ENCODE measurements at regions not wholly inside any gene's neighbourhood (a gene's known extent, or its start where the extent isn't known, plus 50 kb on each side); places are given as distances from the start of the nearest gene placed in this dataset.

DNA sequence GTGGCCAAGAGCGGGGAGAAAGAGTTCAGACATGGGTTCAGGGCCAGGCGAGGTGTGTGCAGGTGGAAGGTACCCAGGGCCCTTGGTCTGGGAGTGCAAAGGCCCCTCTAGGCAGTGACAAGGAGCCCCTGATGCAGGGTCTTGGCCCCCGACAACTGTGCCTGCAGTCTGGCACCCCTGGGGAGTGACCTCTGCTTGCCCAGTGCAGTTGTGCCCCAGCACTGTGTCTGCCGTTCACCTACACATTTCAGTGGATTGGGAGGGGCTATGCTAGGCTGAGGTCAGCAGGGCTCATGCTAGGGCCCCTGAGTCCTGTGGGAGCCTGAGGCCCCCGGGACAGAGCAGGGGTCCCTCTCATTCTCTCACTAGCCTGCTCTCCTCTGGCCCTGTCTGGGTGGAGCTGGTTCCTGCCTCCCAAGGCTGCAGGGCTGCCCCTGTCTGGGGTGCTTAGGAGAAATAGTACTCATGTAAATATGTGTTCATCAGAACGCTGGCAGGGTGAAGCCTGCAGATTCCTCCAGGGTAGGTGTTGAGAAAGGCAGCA is 550.4 kb downstream of the TCERG1L start:
- peaks cover 0 to 14% of the 10 kb centered on the region in 2 donors for H3K4me1 ChIP-seq (replicated peaks in 1 of 2)
- no peak overlapping the region for H3K4me3 ChIP-seq
- in situ Hi-C loops (cut with MboI; ENCODE audit: low pct_unique_long_range_greater_than_20kb in 2 of 9, low sequenced_read_pairs in 9 of 9, unreplicated experiment in 9 of 9), result no loop called here
- WGBS, 10 experiments, result 17 to 100% (median 40%) methylated on average over 1 of the region's 6 CpGs; no CpG with 5 or more reads in 7 of the 10 experiments
- peak overlapping the region in 1 of 2 donors; percentile 76 for H3K27ac ChIP-seq
- peak in 2 of 8 experiments; percentile 23 to 27 for ATAC-seq (replicated peaks in 6 of 8)

GRCh38 chr10:130761788-130762301 is 549.7 kb downstream of the TCERG1L start:
- 0 to 81% (median 40%) methylated on average over 1 to 11 of the region's 13 CpGs; no CpG with 5 or more reads in 3 of the 10 experiments for WGBS, 10 experiments
- H3K4me1 ChIP-seq (replicated peaks in 1 of 2), result peaks cover 0 to 14% of the 10 kb centered on the region in 2 donors
- peak overlapping the region in 1 of 2 donors; percentile 76 for H3K27ac ChIP-seq
- H3K4me3 ChIP-seq, result no peak overlapping the region
- ATAC-seq (replicated peaks in 6 of 8), result peak in 4 of 8 experiments; percentile 18 to 95 (median 95)
- in situ Hi-C loops (cut with MboI; ENCODE audit: low pct_unique_long_range_greater_than_20kb in 2 of 9, low sequenced_read_pairs in 9 of 9, unreplicated experiment in 9 of 9), result no loop called here

GRCh38 chr10:130762491-130762890 is 549.0 kb downstream of the TCERG1L start:
- no peak overlapping the region for H3K4me3 ChIP-seq
- in situ Hi-C loops (cut with MboI; ENCODE audit: low pct_unique_long_range_greater_than_20kb in 2 of 9, low sequenced_read_pairs in 9 of 9, unreplicated experiment in 9 of 9), result no loop called here
- peak in 3 of 8 experiments; percentile 69 to 96 (median 71) for ATAC-seq (replicated peaks in 6 of 8)
- 13 to 45% (median 36%) methylated on average over 2 to 6 of the region's 6 CpGs; no CpG with 5 or more reads in 6 of the 10 experiments for WGBS, 10 experiments
- H3K27ac ChIP-seq, result no peak overlapping the region
- peaks cover 0 to 14% of the 10 kb centered on the region in 2 donors for H3K4me1 ChIP-seq (replicated peaks in 1 of 2)

- ATAC-seq (replicated peaks in 6 of 8), result peak in 1 of 8 experiments; percentile 52
- no peak overlapping the region for H3K4me3 ChIP-seq
- H3K4me1 ChIP-seq (replicated peaks in 1 of 2), result peaks cover 0 to 14% of the 10 kb centered on the region in 2 donors
- WGBS, 10 experiments, result 20 to 96% (median 70%) methylated on average over 1 to 6 of the region's 6 CpGs; no CpG with 5 or more reads in 3 of the 10 experiments
- H3K27ac ChIP-seq, result no peak overlapping the region
- in situ Hi-C loops (cut with MboI; ENCODE audit: low pct_unique_long_range_greater_than_20kb in 2 of 9, low sequenced_read_pairs in 9 of 9, unreplicated experiment in 9 of 9), result no loop called here
These were observed 548.5 kb downstream of the TCERG1L start for GRCh38 chr10:130763071-130763470.

- Histone ChIP-seq H3K4me3 (no peak overlapping the region), H3K27ac (no peak overlapping the region), H3K4me1 (replicated peaks in 1 of 2) (peaks cover 0 to 14% of the 10 kb centered on the region in 2 donors)
- WGBS, 10 experiments, result 0 to 95% (median 36%) methylated on average over 1 to 3 of the region's 4 CpGs; no CpG with 5 or more reads in 5 of the 10 experiments
- in situ Hi-C loops (cut with MboI; ENCODE audit: low pct_unique_long_range_greater_than_20kb in 2 of 9, low sequenced_read_pairs in 9 of 9, unreplicated experiment in 9 of 9), result no loop called here
- ATAC-seq (replicated peaks in 6 of 8), result no peak
These were observed 548.0 kb downstream of the TCERG1L start for GRCh38 chr10:130763491-130763890.

DNA sequence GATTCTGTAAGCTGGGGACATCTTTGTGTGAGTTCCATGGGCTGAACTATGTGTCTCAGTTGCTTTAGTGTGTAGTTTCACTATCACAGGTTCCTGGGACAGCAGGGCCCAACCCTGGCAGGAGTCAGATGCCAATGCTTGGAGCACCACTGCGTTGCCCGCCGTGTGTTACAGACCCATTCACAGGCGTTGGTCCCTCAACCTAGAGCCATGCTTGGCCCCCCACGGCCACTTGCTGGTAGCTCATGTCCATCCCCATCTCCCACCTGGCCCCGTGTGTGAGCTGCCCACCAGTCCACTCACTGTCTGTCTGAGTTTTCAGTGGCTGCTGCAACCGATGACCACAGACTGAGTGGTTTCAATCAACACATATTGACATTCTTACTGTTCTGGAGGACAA is 546.9 kb downstream of the TCERG1L start:
- H3K4me1 ChIP-seq (replicated peaks in 1 of 2), result peaks cover 0 to 14% of the 10 kb centered on the region in 2 donors
- no peak overlapping the region for H3K4me3 ChIP-seq
- no peak for ATAC-seq (replicated peaks in 6 of 8)
- WGBS, 10 experiments, result 10 to 88% (median 80%) methylated on average over 1 to 3 of the region's 7 CpGs; no CpG with 5 or more reads in 7 of the 10 experiments
- H3K27ac ChIP-seq, result no peak overlapping the region
- in situ Hi-C loops (cut with MboI; ENCODE audit: low pct_unique_long_range_greater_than_20kb in 2 of 9, low sequenced_read_pairs in 9 of 9, unreplicated experiment in 9 of 9), result no loop called here

GRCh38 chr10:130766071-130766470 is 545.5 kb downstream of the TCERG1L start:
- 0 to 29% (median 20%) methylated on average over 1 of the region's 4 CpGs; no CpG with 5 or more reads in 5 of the 10 experiments for WGBS, 10 experiments
- ATAC-seq (replicated peaks in 6 of 8), result no peak

GRCh38 chr10:130767116-130767730 is 544.3 kb downstream of the TCERG1L start:
- in situ Hi-C loops (cut with MboI; ENCODE audit: low pct_unique_long_range_greater_than_20kb in 2 of 9, low sequenced_read_pairs in 9 of 9, unreplicated experiment in 9 of 9), result no loop called here
- Histone ChIP-seq H3K27ac (no peak overlapping the region), H3K4me3 (no peak overlapping the region), H3K4me1 (replicated peaks in 1 of 2) (peaks cover 0 to 11% of the 10 kb centered on the region in 2 donors)
- no peak for ATAC-seq (replicated peaks in 6 of 8)
- WGBS, 10 experiments, result 17 to 85% (median 38%) methylated on average over 1 to 5 of the region's 14 CpGs; no CpG with 5 or more reads in 5 of the 10 experiments

More at GRCh38 chr10:130766071-130766470, 545.5 kb downstream of the TCERG1L start:
- Histone ChIP-seq H3K4me3 (no peak overlapping the region), H3K4me1 (replicated peaks in 1 of 2) (peaks cover 0 to 12% of the 10 kb centered on the region in 2 donors), H3K27ac (no peak overlapping the region)
- in situ Hi-C loops (cut with MboI; ENCODE audit: low pct_unique_long_range_greater_than_20kb in 2 of 9, low sequenced_read_pairs in 9 of 9, unreplicated experiment in 9 of 9), result no loop called here

GRCh38 chr10:130769146-130770017 is 542.1 kb downstream of the TCERG1L start:
- ATAC-seq (replicated peaks in 6 of 8), result no peak

GRCh38 chr10:130770018-130770630 is 541.4 kb downstream of the TCERG1L start:
- no peak overlapping the region for H3K27ac ChIP-seq
- H3K4me1 ChIP-seq (replicated peaks in 1 of 2), result peaks cover 0 to 13% of the 10 kb centered on the region in 2 donors
- H3K4me3 ChIP-seq, result no peak overlapping the region
- ATAC-seq (replicated peaks in 6 of 8), result no peak
- in situ Hi-C loops (cut with MboI; ENCODE audit: low pct_unique_long_range_greater_than_20kb in 2 of 9, low sequenced_read_pairs in 9 of 9, unreplicated experiment in 9 of 9), result no loop called here
- 0 to 80% (median 28%) methylated on average over 1 to 3 of the region's 13 CpGs; no CpG with 5 or more reads in 6 of the 10 experiments for WGBS, 10 experiments

More at GRCh38 chr10:130769146-130770017, 542.1 kb downstream of the TCERG1L start:
- WGBS, 10 experiments, result 11 to 98% (median 78%) methylated on average over 1 to 6 of the region's 10 CpGs; no CpG with 5 or more reads in 6 of the 10 experiments
- H3K4me3 ChIP-seq, result no peak overlapping the region
- in situ Hi-C loops (cut with MboI; ENCODE audit: low pct_unique_long_range_greater_than_20kb in 2 of 9, low sequenced_read_pairs in 9 of 9, unreplicated experiment in 9 of 9), result no loop called here
- peaks cover 0 to 13% of the 10 kb centered on the region in 2 donors for H3K4me1 ChIP-seq (replicated peaks in 1 of 2)
- no peak overlapping the region for H3K27ac ChIP-seq

DNA sequence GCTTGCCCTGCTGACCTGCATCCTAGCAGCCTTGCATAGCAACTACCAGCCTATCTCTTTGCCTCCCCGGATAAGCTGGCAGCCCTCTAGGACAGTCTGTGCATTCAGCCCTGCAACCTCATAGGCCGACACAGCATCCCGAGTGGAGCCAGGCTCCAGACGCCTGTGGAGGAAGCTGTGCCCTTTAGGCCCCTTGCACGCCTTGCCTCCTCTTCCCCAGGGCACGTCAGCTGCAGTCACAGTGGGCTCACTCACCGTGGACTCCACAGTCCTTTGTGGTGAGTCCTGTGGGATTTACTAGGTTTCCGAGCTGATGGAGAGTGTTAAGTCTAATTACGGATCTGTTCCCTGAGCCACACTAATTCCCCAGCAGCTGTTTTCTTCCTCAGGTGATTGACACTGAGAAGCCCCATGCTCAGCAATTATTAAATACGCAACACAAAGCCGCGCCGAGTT is 540.0 kb downstream of the TCERG1L start:
- 5 to 83% (median 53%) methylated on average over 1 to 6 of the region's 13 CpGs; no CpG with 5 or more reads in 1 of the 10 experiments for WGBS, 10 experiments
- in situ Hi-C loops (cut with MboI; ENCODE audit: low pct_unique_long_range_greater_than_20kb in 2 of 9, low sequenced_read_pairs in 9 of 9, unreplicated experiment in 9 of 9), result no loop called here
- Histone ChIP-seq H3K27ac (no peak overlapping the region), H3K4me3 (no peak overlapping the region), H3K4me1 (replicated peaks in 1 of 2) (peaks cover 0 to 13% of the 10 kb centered on the region in 2 donors)
- ATAC-seq (replicated peaks in 6 of 8), result peak in 3 of 8 experiments; percentile 58 to 79 (median 76)

GRCh38 chr10:130772056-130772455 is 539.5 kb downstream of the TCERG1L start:
- H3K4me1 ChIP-seq (replicated peaks in 1 of 2), result peaks cover 0 to 13% of the 10 kb centered on the region in 2 donors
- in situ Hi-C loops (cut with MboI; ENCODE audit: low pct_unique_long_range_greater_than_20kb in 2 of 9, low sequenced_read_pairs in 9 of 9, unreplicated experiment in 9 of 9), result no loop called here
- no peak overlapping the region for H3K27ac ChIP-seq
- H3K4me3 ChIP-seq, result no peak overlapping the region
- ATAC-seq (replicated peaks in 6 of 8), result peak in 1 of 8 experiments; percentile 22
- 0 to 73% (median 11%) methylated on average over 1 to 3 of the region's 5 CpGs; no CpG with 5 or more reads in 2 of the 10 experiments for WGBS, 10 experiments
